Left ventricle myocardium inferior (tissue), 1 donor: ENCODE measurements at regions not wholly inside any gene's neighbourhood (a gene's known extent, or its start where the extent isn't known, plus 50 kb on each side); places are given as distances from the start of the nearest gene placed in this dataset.
"Not testable (repeated sequence)": the region's sequence is repeated elsewhere in the genome, so short reads cannot be mapped to it uniquely, and the experiment has no call there.

Experiments
- DNase-seq: peaks from one replicate; pipeline ENCODE4 v3.0.0-alpha.2; 2020
- H3K27ac ChIP-seq: fragments of 200-600 bp; replicated peaks from 2 replicates; pipeline ENCODE4 v1.8.0; 2021
- H3K27me3 ChIP-seq: fragments of 200-600 bp; 2 replicates; pipeline ENCODE4 v1.8.0; 2021; ENCODE audit warnings: low read depth
- H3K36me3 ChIP-seq: fragments of 200-600 bp; 2 replicates; pipeline ENCODE4 v1.8.0; 2021
- H3K4me1 ChIP-seq: fragments of 200-600 bp; 2 replicates; pipeline ENCODE4 v1.8.0; 2021
- H3K4me3 ChIP-seq: fragments of 200-600 bp; 2 replicates; pipeline ENCODE4 v1.8.0; 2021; ENCODE audit warnings: mild to moderate bottlenecking, moderate library complexity
- H3K9me3 ChIP-seq: fragments of 200-600 bp; replicated peaks from 2 replicates; pipeline ENCODE4 v1.8.0; 2021
- CTCF ChIP-seq: fragments of 200-600 bp; IDR thresholded peaks from 2 replicates; pipeline ENCODE4 v1.8.0; 2021; ENCODE audit warnings: antibody characterized with exemption, mild to moderate bottlenecking, borderline replicate concordance
- intact Hi-C: fragments of 100-400 bp; cut with micrococcal nuclease; formaldehyde crosslinking; loops from one replicate; pipeline ENCODE4 v1.11.0; 2022
- donor health status: DM: no; HTN: yes; CAD: no; lungs with severe emphysema.

GRCh38 chr4:164350061-164350460, 403.9 kb upstream of the SMIM31 start:
- no peak overlapping the region for H3K27ac ChIP-seq
- TF ChIP-seq CTCF = no peak
- H3K4me3 ChIP-seq = no peak overlapping the region
- H3K27me3 ChIP-seq = no peaks in the 10 kb centered on the region
- H3K9me3 ChIP-seq = no peaks in the 10 kb centered on the region
- DNase-seq = no peak
- no peaks in the 10 kb centered on the region for H3K4me1 ChIP-seq
- intact Hi-C loops = no loop called here
- H3K36me3 ChIP-seq = no peaks in the 10 kb centered on the region

GRCh38 chr4:164350716-164351115, 403.2 kb upstream of the SMIM31 start:
- H3K27me3 ChIP-seq, H3K36me3 ChIP-seq, intact Hi-C loops, H3K27ac ChIP-seq, H3K4me1 ChIP-seq, H3K9me3 ChIP-seq, H3K4me3 ChIP-seq, DNase-seq: not testable (repeated sequence)

- H3K27me3 ChIP-seq = no peaks in the 10 kb centered on the region
- TF ChIP-seq CTCF = no peak
- H3K27ac ChIP-seq = no peak overlapping the region
- H3K9me3 ChIP-seq = no peaks in the 10 kb centered on the region
- intact Hi-C loops = no loop called here
- H3K4me3 ChIP-seq = no peak overlapping the region
- no peaks in the 10 kb centered on the region for H3K4me1 ChIP-seq
- H3K36me3 ChIP-seq = no peaks in the 10 kb centered on the region
- no peak for DNase-seq
Observed at GRCh38 chr4:164357957-164358356, 396.0 kb upstream of the SMIM31 start.

- no peak overlapping the region for H3K27ac ChIP-seq
- no peak overlapping the region for H3K4me3 ChIP-seq
- TF ChIP-seq CTCF = no peak
- no peaks in the 10 kb centered on the region for H3K27me3 ChIP-seq
- DNase-seq = no peak
- intact Hi-C loops = no loop called here
- H3K9me3 ChIP-seq = no peaks in the 10 kb centered on the region
- H3K4me1 ChIP-seq = no peaks in the 10 kb centered on the region
- H3K36me3 ChIP-seq = no peaks in the 10 kb centered on the region
Observed at GRCh38 chr4:164358400-164358799, 395.5 kb upstream of the SMIM31 start.

- H3K27ac ChIP-seq = no peak overlapping the region
- intact Hi-C loops = no loop called here
- no peaks in the 10 kb centered on the region for H3K9me3 ChIP-seq
- no peak overlapping the region for H3K4me3 ChIP-seq
- no peaks in the 10 kb centered on the region for H3K36me3 ChIP-seq
- H3K4me1 ChIP-seq = no peaks in the 10 kb centered on the region
- no peak for DNase-seq
- no peak for TF ChIP-seq CTCF
- no peaks in the 10 kb centered on the region for H3K27me3 ChIP-seq
Observed at GRCh38 chr4:164359881-164360280, 394.1 kb upstream of the SMIM31 start.

- Histone ChIP-seq H3K27me3 (no peaks in the 10 kb centered on the region), H3K27ac (no peak overlapping the region), H3K36me3 (no peaks in the 10 kb centered on the region), H3K9me3 (no peaks in the 10 kb centered on the region), H3K4me1 (no peaks in the 10 kb centered on the region), H3K4me3 (no peak overlapping the region)
- DNase-seq = no peak
- intact Hi-C loops = no loop called here
- no peak for TF ChIP-seq CTCF
Observed at GRCh38 chr4:164368894-164369293, 385.0 kb upstream of the SMIM31 start.
